Panc1 (cell line): ENCODE measurements at regions not wholly inside any gene's neighbourhood (a gene's known extent, or its start where the extent isn't known, plus 50 kb on each side); places are given as distances from the start of the nearest gene placed in this dataset.

Experiments
- CTCF ChIP-seq: fragments of 450-650 bp; IDR thresholded peaks from 2 replicates; pipeline ENCODE4 v1.5.1; 2017; ENCODE audit warnings: mild to moderate bottlenecking
- SIN3A ChIP-seq: IDR thresholded peaks from 2 replicates; pipeline ENCODE4 v1.6.1; 2012; ENCODE audit warnings: low read depth, mild to moderate bottlenecking, low read length, moderate library complexity, borderline replicate concordance; ENCODE audit not compliant: insufficient read depth
- TCF7L2 ChIP-seq: IDR thresholded peaks from 2 replicates; pipeline ENCODE4 v1.6.1; 2011; ENCODE audit warnings: mild to moderate bottlenecking, low read depth, low read length, inconsistent platforms

DNA sequence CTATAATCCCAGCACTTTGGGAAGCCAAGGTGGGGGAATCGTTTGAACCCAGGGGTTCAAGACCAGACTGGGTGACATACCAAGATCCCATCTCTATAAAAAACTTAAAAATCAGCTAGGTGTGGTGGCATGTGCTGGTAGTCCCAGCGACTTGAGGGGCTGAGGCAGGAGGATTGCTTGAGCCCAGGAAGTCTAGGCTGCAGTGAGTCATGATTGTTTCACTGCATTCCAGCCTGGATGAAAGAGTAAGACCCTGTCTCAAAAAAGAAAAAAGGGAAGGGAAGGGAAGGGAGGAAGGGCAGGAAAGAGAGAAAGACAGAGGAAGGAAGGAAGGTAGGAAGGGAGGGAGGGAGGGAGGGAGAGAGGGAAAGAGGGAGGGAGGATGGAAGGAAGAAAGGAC lies 133.7 kb upstream of the LRRN1 start:
- TF ChIP-seq CTCF, result no peak
- TF ChIP-seq SIN3A, result no peak
- TF ChIP-seq TCF7L2, result no peak
